ENCODE measurements at regions not wholly inside any gene's neighbourhood (a gene's known extent, or its start where the extent isn't known, plus 50 kb on each side); places are given as distances from the start of the nearest gene placed in this dataset.

- TF ChIP-seq E2F6 (IDR thresholded peaks at IDR 0.05; ENCODE audit: borderline replicate concordance, low read depth) (no peak), CTCF (IDR thresholded peaks at IDR 0.05) (no peak), HMGXB4 (CRISPR knock-in tag; IDR thresholded peaks at IDR 0.05; ENCODE audit: borderline replicate concordance) (no peak)
Observed at GRCh38 chrX:148316446-148316845, 184.0 kb upstream of the AFF2 start.
